Liver (tissue), 3 donors: ENCODE measurements at regions not wholly inside any gene's neighbourhood (a gene's known extent, or its start where the extent isn't known, plus 50 kb on each side); places are given as distances from the start of the nearest gene placed in this dataset.

Experiments used
- CTCF ChIP-seq: fragments of 150-350 bp; IDR thresholded peaks from 2 replicates; pipeline ENCODE4 v1.5.1; 2017; ENCODE audit warnings: improper control_type of control experiment, low read depth, low read length; ENCODE audit not compliant: missing input control
- FOXA1 ChIP-seq: IDR thresholded peaks from 2 replicates; pipeline ENCODE4 v1.6.1; 2016; ENCODE audit warnings: antibody characterized with exemption
- GABPA ChIP-seq, 2 donors: IDR thresholded peaks in 1 of 2; conservative IDR thresholded peaks in 1 of 2; 2 replicates each; pipeline ENCODE4 v1.6.1; 2016; ENCODE audit warnings: antibody characterized with exemption in 2 of 2, mild to moderate bottlenecking in 1 of 2, moderate library complexity in 1 of 2
- MAX ChIP-seq: IDR thresholded peaks from 2 replicates; pipeline ENCODE4 v1.6.1; 2016; ENCODE audit warnings: antibody characterized with exemption
- NR2F2 ChIP-seq: IDR thresholded peaks from 2 replicates; pipeline ENCODE4 v1.6.1; 2016; ENCODE audit warnings: antibody characterized with exemption
- RAD21 ChIP-seq, 2 donors: IDR thresholded peaks; 2 replicates each; pipeline ENCODE4 v1.6.1; 2016; ENCODE audit warnings: antibody characterized with exemption in 2 of 2, mild to moderate bottlenecking in 2 of 2
- SP1 ChIP-seq: IDR thresholded peaks from 2 replicates; pipeline ENCODE4 v1.6.1; 2018; ENCODE audit warnings: antibody characterized with exemption, mild to moderate bottlenecking
- TAF1 ChIP-seq: conservative IDR thresholded peaks from 2 replicates; pipeline ENCODE4 v1.6.1; 2016; ENCODE audit warnings: antibody characterized with exemption, mild to moderate bottlenecking
- YY1 ChIP-seq: IDR thresholded peaks from 2 replicates; pipeline ENCODE4 v1.6.1; 2016; ENCODE audit warnings: antibody characterized with exemption, mild to moderate bottlenecking
- TF ChIP-seq, protein P1 (sequence below): IDR thresholded peaks from 2 replicates; pipeline ENCODE4 v1.6.1; 2016; ENCODE audit warnings: antibody characterized with exemption
- TF ChIP-seq, protein P2 (sequence below): IDR thresholded peaks from 2 replicates; pipeline ENCODE4 v1.6.1; 2016; ENCODE audit warnings: antibody characterized with exemption, mild to moderate bottlenecking
- donor health status: healthy.
- donor health status: healthy.

DNA sequence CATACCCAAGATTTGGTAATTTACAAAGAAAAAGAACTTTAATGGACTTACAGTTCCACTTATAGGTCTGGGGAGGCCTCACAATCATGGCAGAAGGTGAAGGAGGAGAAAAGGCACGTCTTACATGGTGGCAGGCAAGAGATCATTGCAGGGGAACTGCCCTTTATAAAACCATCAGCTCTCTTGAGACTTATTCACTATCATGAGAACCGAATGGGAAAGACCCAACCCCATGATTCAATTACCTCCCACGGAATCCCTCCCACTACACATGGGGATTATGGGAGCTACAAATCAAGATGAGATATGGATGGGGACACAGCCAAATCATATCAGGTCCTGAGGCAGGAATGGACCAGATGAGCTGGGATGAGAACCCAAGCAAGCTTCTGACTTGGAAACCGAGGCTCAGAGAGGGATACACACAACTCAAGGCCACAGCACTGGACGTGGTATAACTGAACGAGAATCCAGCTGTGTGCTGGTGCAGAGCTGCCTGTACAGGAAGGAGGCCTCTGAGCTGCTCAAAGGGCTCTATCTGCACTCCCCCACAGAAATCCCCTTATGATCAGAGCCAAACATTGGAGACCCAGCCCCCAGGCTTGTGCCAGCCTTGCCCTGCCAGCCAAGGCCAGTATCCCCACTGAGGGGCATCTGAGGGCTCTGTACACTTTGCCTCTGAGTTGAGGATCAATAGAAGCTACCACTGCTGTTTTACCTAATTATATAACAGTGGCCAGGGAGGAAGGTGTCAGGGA lies 137.8 kb downstream of the CEBPB start:
- no peak for TF ChIP-seq YY1
- TF ChIP-seq GABPA (IDR thresholded peaks at IDR 0.05 in 1 of 2, conservative IDR thresholded peaks at IDR 0.05 in 1 of 2), result no peak
- no peak for TF ChIP-seq CTCF
- TF ChIP-seq NR2F2, result no peak
- no peak for TF ChIP-seq SP1
- no peak for TF ChIP-seq MAX
- TF ChIP-seq, protein P1, sequence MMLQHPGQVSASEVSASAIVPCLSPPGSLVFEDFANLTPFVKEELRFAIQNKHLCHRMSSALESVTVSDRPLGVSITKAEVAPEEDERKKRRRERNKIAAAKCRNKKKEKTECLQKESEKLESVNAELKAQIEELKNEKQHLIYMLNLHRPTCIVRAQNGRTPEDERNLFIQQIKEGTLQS, result no peak
- TF ChIP-seq FOXA1, result no peak
- TF ChIP-seq, protein P2, sequence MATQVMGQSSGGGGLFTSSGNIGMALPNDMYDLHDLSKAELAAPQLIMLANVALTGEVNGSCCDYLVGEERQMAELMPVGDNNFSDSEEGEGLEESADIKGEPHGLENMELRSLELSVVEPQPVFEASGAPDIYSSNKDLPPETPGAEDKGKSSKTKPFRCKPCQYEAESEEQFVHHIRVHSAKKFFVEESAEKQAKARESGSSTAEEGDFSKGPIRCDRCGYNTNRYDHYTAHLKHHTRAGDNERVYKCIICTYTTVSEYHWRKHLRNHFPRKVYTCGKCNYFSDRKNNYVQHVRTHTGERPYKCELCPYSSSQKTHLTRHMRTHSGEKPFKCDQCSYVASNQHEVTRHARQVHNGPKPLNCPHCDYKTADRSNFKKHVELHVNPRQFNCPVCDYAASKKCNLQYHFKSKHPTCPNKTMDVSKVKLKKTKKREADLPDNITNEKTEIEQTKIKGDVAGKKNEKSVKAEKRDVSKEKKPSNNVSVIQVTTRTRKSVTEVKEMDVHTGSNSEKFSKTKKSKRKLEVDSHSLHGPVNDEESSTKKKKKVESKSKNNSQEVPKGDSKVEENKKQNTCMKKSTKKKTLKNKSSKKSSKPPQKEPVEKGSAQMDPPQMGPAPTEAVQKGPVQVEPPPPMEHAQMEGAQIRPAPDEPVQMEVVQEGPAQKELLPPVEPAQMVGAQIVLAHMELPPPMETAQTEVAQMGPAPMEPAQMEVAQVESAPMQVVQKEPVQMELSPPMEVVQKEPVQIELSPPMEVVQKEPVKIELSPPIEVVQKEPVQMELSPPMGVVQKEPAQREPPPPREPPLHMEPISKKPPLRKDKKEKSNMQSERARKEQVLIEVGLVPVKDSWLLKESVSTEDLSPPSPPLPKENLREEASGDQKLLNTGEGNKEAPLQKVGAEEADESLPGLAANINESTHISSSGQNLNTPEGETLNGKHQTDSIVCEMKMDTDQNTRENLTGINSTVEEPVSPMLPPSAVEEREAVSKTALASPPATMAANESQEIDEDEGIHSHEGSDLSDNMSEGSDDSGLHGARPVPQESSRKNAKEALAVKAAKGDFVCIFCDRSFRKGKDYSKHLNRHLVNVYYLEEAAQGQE, result no peak
- TF ChIP-seq TAF1, result no peak
- no peak for TF ChIP-seq RAD21 (IDR thresholded peaks at IDR 0.05)
